ENCODE measurements at regions not wholly inside any gene's neighbourhood (a gene's known extent, or its start where the extent isn't known, plus 50 kb on each side); places are given as distances from the start of the nearest gene placed in this dataset.

GRCh38 chr2:145851730-145852129, 1331.8 kb upstream of the ZEB2 start:
- Mint-ChIP-seq H3K9me3 (ENCODE audit: low read depth) (no peaks in the 10 kb centered on the region), H3K27ac (ENCODE audit: unreplicated experiment) (no peak overlapping the region), H3K36me3 (ENCODE audit: low read depth) (no peaks in the 10 kb centered on the region), H3K4me1 (ENCODE audit: low read depth) (no peaks in the 10 kb centered on the region), H3K27me3 (ENCODE audit: low read depth) (no peaks in the 10 kb centered on the region), H3K4me3 (ENCODE audit: unreplicated experiment) (no peak overlapping the region)
- no peak for DNase-seq (ENCODE audit: low spot score)
- TF ChIP-seq, protein P1, sequence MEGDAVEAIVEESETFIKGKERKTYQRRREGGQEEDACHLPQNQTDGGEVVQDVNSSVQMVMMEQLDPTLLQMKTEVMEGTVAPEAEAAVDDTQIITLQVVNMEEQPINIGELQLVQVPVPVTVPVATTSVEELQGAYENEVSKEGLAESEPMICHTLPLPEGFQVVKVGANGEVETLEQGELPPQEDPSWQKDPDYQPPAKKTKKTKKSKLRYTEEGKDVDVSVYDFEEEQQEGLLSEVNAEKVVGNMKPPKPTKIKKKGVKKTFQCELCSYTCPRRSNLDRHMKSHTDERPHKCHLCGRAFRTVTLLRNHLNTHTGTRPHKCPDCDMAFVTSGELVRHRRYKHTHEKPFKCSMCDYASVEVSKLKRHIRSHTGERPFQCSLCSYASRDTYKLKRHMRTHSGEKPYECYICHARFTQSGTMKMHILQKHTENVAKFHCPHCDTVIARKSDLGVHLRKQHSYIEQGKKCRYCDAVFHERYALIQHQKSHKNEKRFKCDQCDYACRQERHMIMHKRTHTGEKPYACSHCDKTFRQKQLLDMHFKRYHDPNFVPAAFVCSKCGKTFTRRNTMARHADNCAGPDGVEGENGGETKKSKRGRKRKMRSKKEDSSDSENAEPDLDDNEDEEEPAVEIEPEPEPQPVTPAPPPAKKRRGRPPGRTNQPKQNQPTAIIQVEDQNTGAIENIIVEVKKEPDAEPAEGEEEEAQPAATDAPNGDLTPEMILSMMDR (IDR thresholded peaks at IDR 0.05) = no peak

GRCh38 chr2:145849466-145849865, 1329.5 kb upstream of the ZEB2 start:
- Mint-ChIP-seq H3K4me3 (ENCODE audit: unreplicated experiment) (no peak overlapping the region), H3K9me3 (ENCODE audit: low read depth) (no peaks in the 10 kb centered on the region), H3K36me3 (ENCODE audit: low read depth) (no peaks in the 10 kb centered on the region), H3K27ac (ENCODE audit: unreplicated experiment) (no peak overlapping the region), H3K4me1 (ENCODE audit: low read depth) (no peaks in the 10 kb centered on the region), H3K27me3 (ENCODE audit: low read depth) (no peaks in the 10 kb centered on the region)
- TF ChIP-seq, protein P1 (IDR thresholded peaks at IDR 0.05) = no peak
- DNase-seq (ENCODE audit: low spot score) = no peak

- no peak for DNase-seq (ENCODE audit: low spot score)
- Mint-ChIP-seq H3K4me3 (ENCODE audit: unreplicated experiment) (no peak overlapping the region), H3K4me1 (ENCODE audit: low read depth) (no peaks in the 10 kb centered on the region), H3K36me3 (ENCODE audit: low read depth) (no peaks in the 10 kb centered on the region), H3K27me3 (ENCODE audit: low read depth) (no peaks in the 10 kb centered on the region), H3K27ac (ENCODE audit: unreplicated experiment) (no peak overlapping the region), H3K9me3 (ENCODE audit: low read depth) (no peaks in the 10 kb centered on the region)
- TF ChIP-seq, protein P1 (IDR thresholded peaks at IDR 0.05) = no peak
These were observed 1327.1 kb upstream of the ZEB2 start for GRCh38 chr2:145846982-145847381.

- H3K4me1 Mint-ChIP-seq (ENCODE audit: low read depth) = no peaks in the 10 kb centered on the region
- no peaks in the 10 kb centered on the region for H3K27me3 Mint-ChIP-seq (ENCODE audit: low read depth)
- no peak for DNase-seq (ENCODE audit: low spot score)
- H3K4me3 Mint-ChIP-seq (ENCODE audit: unreplicated experiment) = no peak overlapping the region
- H3K9me3 Mint-ChIP-seq (ENCODE audit: low read depth) = no peaks in the 10 kb centered on the region
- TF ChIP-seq, protein P1 (IDR thresholded peaks at IDR 0.05) = no peak
- H3K27ac Mint-ChIP-seq (ENCODE audit: unreplicated experiment) = no peak overlapping the region
- no peaks in the 10 kb centered on the region for H3K36me3 Mint-ChIP-seq (ENCODE audit: low read depth)
These were observed 1326.0 kb upstream of the ZEB2 start for GRCh38 chr2:145845923-145846322.

DNA sequence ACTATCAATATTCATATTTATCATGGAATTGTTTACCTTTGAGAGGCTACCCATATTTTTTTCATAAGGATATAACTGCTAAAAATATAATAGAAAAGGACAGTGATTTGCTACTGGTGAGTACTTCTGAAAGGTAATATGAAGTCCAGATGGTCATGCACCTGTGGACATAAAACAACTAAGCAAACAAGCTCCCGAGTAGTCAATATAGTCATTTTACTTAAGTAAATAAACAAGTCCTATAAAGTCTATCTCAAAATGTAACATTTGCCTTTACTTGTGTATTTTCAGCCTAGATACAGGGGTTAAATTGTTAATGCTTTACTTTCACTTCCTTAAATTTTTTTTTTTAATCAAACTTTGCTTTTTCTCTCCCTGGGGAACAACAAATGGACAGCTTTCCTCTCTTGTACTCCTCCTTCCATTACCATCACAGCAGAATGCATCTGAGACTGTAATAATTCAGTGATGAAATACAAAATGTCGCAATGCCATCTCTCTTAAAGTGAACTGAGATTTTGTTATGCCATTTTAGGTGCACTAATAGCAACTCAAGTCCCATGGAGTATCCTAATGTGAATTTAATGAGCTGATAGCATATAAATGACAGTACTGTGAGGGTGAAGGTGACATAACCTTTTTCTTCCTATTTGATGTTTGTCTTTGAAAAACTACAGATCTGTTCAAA, 1325.4 kb upstream of the ZEB2 start:
- TF ChIP-seq, protein P1 (IDR thresholded peaks at IDR 0.05) = no peak
- H3K27ac Mint-ChIP-seq (ENCODE audit: unreplicated experiment) = no peak overlapping the region
- no peaks in the 10 kb centered on the region for H3K9me3 Mint-ChIP-seq (ENCODE audit: low read depth)
- H3K4me3 Mint-ChIP-seq (ENCODE audit: unreplicated experiment) = no peak overlapping the region
- H3K4me1 Mint-ChIP-seq (ENCODE audit: low read depth) = no peaks in the 10 kb centered on the region
- H3K36me3 Mint-ChIP-seq (ENCODE audit: low read depth) = no peaks in the 10 kb centered on the region
- DNase-seq (ENCODE audit: low spot score) = no peak
- H3K27me3 Mint-ChIP-seq (ENCODE audit: low read depth) = no peaks in the 10 kb centered on the region
